C1 segment of cervical spinal cord (tissue), 14 donors: ENCODE measurements at regions not wholly inside any gene's neighbourhood (a gene's known extent, or its start where the extent isn't known, plus 50 kb on each side); places are given as distances from the start of the nearest gene placed in this dataset.
"Not testable (repeated sequence)": the region's sequence is repeated elsewhere in the genome, so short reads cannot be mapped to it uniquely, and the experiment has no call there.

Source experiments
- DNase-seq, 14 donors: peaks; one replicate each; lab custom pipeline; 2025; lab: John Stamatoyannopoulos, UW

- no peak for DNase-seq
Observed at GRCh38 chr16:73965591-73965990, 331.0 kb upstream of the PSMD7 start.

DNA sequence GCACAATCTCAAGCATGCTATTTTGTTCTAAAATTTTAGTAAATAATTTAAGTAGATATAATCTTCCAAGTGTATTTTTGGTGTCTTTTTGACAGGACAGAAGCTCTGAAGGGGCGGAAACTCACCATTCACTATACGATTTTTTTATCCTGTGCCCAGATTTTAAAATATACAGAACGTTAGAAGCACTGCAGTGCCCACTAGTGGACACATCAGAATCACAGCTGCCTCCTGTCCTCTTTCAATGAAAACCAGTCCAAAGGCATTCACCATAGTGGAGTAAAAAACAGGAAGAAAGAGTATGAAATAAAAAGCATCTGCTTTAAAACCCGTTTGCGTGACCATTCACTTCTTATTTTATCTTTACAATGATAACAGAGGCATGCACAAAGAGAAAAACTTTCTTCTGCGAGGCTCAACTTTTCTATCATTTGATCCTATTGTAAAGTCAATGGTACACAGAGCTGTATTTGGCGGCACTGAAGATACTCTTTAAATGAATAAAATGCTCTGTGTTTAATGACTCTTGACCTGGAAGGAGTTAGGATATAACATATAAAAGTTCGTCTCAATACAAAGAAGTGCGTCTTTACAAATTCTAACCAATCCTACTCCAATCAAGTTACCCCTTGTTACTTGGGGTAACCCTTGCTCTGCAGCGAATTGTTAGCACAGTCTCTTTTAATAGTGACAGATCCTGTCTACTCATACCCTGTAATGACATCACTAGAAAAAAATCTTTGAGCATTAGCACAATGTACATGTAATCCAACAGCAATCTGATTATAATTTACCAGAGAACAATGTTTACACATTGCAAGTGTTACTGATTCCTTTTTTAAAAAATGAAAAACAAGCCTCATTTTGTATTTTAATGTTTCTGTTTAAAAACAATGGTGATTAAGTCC, 339.8 kb upstream of the PSMD7 start:
- DNase-seq: peak in 6 of 14 donors; percentile 2 to 21 (median 5)

GRCh38 chr16:73955702-73956101, 340.9 kb upstream of the PSMD7 start:
- DNase-seq: no peak

DNA sequence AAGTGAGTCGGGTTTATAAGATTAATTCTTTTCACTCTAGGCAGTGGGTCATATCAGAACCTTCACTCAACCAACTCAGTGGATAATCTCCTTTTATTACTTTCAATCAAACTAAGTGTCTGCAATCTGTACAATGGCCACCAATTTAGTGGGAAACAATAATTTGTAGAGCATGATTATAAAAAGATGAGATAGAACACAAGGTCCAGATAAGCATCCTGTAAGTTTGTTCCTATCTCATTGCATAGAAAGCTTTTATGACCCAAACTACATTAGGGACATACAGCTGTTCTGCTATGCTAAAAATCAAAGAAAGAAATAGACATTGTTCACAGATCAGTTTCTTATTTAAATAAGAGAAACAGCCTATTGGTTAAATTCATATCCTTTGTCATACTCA, 341.4 kb upstream of the PSMD7 start:
- DNase-seq: no peak

DNA sequence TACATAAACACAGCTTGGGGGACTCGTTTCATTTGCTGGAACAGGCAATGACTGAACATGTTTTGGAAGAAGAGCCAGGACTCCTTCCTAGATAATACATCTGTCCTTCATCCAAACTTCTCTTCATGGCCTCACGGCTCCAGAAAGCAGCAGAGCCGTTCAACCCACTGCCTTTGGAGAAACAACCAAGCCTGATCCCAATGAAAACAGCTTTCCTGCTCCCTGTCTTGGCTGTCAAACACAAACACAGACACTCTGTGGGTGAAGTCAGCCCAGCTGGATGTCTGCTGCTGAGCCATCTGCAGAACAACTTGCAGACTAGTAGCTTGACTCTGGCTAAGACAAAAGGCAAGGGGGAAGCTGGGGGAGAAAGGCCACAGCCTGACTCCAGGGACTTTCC, 345.1 kb upstream of the PSMD7 start:
- no peak for DNase-seq

- DNase-seq: no peak
Observed at GRCh38 chr16:73949574-73950320, 346.9 kb upstream of the PSMD7 start.

DNA sequence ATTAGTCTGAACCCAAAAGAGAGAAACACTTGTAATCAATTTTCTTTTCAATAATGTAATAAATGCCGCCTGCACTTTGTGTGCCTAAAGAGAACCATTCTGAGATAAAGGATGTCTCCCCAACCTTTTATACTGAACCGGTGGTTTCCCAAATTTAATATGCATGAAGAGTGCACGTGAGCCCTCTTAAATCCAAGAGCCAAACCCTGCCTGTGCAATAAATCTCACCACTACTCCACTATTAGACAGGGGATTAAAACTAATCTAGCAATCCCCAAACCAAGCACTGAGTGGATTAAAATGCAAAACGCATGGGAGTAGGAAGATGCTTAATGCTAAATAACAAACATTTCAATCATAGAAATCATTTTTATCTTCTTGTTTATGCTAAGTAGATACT, 351.0 kb upstream of the PSMD7 start:
- no peak for DNase-seq

- DNase-seq: not testable (repeated sequence)
Observed at GRCh38 chr16:73943184-73943583, 353.4 kb upstream of the PSMD7 start.

DNA sequence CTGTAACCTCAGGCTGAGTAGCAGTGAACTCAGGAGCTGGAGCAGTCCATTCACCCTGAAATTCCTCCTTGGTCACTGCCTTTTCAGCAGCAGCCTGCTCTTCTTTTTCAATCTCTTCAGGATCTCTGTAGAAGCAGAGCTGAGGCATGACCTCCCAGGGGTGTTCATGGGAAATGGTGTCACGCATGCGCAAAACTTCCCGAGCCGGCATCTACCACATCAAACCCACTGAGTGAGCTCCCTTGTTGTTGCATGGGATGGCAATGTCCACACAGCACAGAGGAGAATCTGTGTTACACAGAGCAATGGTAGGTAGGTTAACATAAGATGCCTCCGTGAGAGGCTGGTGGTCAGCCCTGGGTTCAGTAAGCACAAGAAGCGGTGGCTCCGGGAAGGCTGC, 355.8 kb upstream of the PSMD7 start:
- DNase-seq: not testable (repeated sequence)

DNA sequence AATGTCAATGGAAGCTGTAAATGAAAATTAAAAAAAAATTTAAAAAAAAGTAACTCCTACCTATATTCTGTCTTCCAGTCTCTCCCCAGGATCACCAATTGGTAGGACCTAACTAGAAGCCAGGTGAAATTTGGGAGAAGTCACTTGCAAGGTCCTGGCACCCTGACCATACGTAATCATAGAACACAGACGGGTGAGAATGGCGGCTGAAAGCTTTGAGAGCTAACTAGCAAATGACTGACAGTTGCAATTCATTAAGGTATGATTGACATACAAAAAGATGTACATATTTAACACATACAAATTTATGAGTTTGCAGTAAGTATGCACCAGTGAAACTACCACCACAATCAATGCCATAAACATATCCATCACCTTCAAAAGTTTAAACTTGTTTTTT, 372.7 kb upstream of the PSMD7 start:
- DNase-seq: no peak

- no peak for DNase-seq
Observed at GRCh38 chr16:73921295-73921694, 375.3 kb upstream of the PSMD7 start.

GRCh38 chr16:73916829-73917594, 379.6 kb upstream of the PSMD7 start:
- no peak for DNase-seq

DNA sequence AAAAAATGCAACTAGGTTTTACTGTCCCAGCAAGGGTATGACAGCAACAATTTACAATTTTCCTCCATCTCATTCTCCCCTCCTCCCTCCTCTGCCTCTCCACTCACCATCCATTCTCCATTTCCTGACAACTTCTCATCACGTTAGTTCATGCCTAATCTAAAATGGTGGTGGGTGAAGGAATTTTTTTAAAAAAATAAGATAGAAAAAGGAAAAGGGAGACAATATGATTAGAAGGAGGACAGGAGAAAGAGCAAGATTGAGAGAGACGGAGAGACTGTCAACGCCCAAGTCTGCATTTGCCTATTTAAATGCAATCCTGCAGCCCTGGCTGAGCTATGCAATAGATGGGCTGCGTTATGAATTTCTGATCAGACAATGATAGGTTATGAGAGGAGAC, 380.7 kb upstream of the PSMD7 start:
- DNase-seq: no peak

DNA sequence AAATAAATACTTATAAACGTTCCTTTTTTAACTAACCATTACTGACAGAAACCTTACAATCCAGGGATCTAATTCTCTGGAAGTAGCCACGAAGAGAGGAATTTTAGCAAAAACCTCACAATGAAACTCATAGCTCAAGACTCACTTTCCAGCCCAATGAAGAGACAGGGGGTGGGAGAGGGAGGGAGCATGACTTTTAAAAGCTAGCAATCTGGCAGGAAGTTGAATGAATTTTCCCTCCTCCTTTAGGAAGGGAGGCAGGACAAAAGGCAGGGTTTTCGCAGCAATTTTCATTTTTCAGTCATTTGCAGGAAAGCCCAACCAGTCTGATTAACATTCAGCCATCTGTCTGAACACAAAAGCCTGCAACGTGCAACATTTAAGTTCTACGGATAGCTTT, 381.5 kb upstream of the PSMD7 start:
- no peak for DNase-seq

GRCh38 chr16:73912850-73913249, 383.8 kb upstream of the PSMD7 start:
- DNase-seq: no peak

DNA sequence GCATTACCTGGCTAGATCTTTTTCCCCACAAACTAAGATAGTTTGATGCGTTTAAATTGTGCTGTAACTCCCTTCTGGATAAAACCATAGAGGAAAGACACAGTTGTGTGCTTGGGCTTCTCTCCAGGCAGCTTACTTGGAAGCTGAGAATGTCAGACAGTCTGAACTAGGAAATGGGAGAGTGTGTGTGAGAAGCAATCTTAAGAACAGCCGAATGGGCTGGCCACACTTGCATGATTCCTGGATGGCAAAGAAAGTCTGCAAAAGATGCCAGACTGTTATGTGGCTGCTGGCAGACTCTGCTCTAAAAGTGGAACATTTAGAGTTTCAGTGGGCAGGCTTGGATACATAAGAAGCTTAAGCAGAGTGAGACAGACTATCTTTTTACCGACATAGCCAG, 384.3 kb upstream of the PSMD7 start:
- DNase-seq: peak in 1 of 14 donors; percentile 1

DNA sequence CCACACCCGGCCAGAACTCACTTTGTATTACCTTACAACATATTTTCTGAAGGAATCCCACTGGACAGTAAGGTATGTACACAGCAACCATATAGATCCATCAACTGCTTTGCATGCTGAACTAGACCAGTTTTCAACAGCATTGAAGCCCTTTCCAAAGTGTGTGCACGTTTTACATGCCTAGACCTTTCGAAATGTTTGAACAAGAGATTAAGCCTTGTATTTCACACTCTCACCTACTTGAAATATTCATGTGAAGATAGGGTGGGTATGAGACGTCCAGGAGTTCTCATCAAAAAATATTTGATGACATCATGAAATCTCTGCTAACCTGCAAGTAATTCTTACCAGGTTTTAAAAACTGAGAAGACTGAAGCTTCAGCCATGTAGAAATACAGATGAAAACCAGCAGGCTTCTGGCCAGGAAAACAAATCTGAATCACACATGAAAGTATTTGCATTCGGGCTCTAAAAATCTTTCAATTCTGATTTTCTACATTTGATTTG, 387.0 kb upstream of the PSMD7 start:
- DNase-seq: no peak

- DNase-seq: no peak
Observed at GRCh38 chr16:73891129-73891542, 405.5 kb upstream of the PSMD7 start.

- no peak for DNase-seq
Observed at GRCh38 chr16:73890186-73891128, 406.2 kb upstream of the PSMD7 start.

GRCh38 chr16:73888840-73889490, 407.6 kb upstream of the PSMD7 start:
- no peak for DNase-seq
